ENCODE measurements at regions not wholly inside any gene's neighbourhood (a gene's known extent, or its start where the extent isn't known, plus 50 kb on each side); places are given as distances from the start of the nearest gene placed in this dataset.

DNA sequence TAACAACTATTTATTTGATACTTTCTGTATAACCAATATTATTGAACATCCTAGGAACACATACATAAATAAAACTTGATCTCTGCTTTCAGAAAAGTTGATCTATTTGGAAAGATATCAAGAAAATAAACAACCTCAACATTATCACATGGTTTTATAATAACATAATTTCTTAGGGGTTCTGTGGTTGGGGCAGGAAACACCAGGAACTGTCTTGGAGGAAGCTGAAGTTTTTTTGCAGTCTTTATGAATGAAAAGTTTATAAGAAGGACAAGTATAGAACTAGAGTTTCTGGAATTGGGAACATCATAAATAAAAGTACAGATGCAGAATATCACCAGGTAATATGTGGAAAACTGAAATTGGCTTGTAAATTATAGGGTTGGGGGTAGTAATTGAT, 296.1 kb downstream of the TAF11L14 start (continued):
- TF ChIP-seq, protein P1, sequence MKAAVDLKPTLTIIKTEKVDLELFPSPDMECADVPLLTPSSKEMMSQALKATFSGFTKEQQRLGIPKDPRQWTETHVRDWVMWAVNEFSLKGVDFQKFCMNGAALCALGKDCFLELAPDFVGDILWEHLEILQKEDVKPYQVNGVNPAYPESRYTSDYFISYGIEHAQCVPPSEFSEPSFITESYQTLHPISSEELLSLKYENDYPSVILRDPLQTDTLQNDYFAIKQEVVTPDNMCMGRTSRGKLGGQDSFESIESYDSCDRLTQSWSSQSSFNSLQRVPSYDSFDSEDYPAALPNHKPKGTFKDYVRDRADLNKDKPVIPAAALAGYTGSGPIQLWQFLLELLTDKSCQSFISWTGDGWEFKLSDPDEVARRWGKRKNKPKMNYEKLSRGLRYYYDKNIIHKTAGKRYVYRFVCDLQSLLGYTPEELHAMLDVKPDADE (IDR thresholded peaks at IDR 0.05), result no peak
- TF ChIP-seq CREB1 (CRISPR knock-in tag; IDR thresholded peaks at IDR 0.05; ENCODE audit: low read depth), result no peak
- TF ChIP-seq, protein P2, sequence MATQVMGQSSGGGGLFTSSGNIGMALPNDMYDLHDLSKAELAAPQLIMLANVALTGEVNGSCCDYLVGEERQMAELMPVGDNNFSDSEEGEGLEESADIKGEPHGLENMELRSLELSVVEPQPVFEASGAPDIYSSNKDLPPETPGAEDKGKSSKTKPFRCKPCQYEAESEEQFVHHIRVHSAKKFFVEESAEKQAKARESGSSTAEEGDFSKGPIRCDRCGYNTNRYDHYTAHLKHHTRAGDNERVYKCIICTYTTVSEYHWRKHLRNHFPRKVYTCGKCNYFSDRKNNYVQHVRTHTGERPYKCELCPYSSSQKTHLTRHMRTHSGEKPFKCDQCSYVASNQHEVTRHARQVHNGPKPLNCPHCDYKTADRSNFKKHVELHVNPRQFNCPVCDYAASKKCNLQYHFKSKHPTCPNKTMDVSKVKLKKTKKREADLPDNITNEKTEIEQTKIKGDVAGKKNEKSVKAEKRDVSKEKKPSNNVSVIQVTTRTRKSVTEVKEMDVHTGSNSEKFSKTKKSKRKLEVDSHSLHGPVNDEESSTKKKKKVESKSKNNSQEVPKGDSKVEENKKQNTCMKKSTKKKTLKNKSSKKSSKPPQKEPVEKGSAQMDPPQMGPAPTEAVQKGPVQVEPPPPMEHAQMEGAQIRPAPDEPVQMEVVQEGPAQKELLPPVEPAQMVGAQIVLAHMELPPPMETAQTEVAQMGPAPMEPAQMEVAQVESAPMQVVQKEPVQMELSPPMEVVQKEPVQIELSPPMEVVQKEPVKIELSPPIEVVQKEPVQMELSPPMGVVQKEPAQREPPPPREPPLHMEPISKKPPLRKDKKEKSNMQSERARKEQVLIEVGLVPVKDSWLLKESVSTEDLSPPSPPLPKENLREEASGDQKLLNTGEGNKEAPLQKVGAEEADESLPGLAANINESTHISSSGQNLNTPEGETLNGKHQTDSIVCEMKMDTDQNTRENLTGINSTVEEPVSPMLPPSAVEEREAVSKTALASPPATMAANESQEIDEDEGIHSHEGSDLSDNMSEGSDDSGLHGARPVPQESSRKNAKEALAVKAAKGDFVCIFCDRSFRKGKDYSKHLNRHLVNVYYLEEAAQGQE (IDR thresholded peaks at IDR 0.05; ENCODE audit: unreplicated experiment), result no peak

- H3K9me3 Mint-ChIP-seq, result peaks cover 16% of the 10 kb centered on the region; the same call in 2 of the 3 replicates
- no peak overlapping the region for H3K4me3 ChIP-seq
- H3K27ac ChIP-seq (ENCODE audit: low read depth), result no peak overlapping the region
- H4K20me1 ChIP-seq (replicated peaks; ENCODE audit: insufficient read depth), result no peaks in the 10 kb centered on the region
- H3K27me3 Mint-ChIP-seq (ENCODE audit: insufficient read depth, low read depth, poor library complexity), result no peaks in the 10 kb centered on the region
- no peak overlapping the region for H3K4me2 ChIP-seq
- H3K79me2 ChIP-seq (replicated peaks; ENCODE audit: insufficient read depth), result no peaks in the 10 kb centered on the region
- no peak for DNase-seq (ENCODE audit: low spot score)
- no peak overlapping the region for H2AFZ ChIP-seq
- no peaks in the 10 kb centered on the region for H3K4me1 ChIP-seq (ENCODE audit: insufficient read depth)
- no peak overlapping the region for H3K27ac Mint-ChIP-seq
- H3K4me1 Mint-ChIP-seq, result no peaks in the 10 kb centered on the region
- ATAC-seq, result no peak
- H3K36me3 Mint-ChIP-seq (ENCODE audit: low read depth), result no peaks in the 10 kb centered on the region; the same call in 2 of the 3 replicates
- no peaks in the 10 kb centered on the region for H3F3A ChIP-seq (replicated peaks; ENCODE audit: low read depth)
- no peak overlapping the region for H3K4me3 Mint-ChIP-seq
- H3K27me3 ChIP-seq (ENCODE audit: insufficient read depth), result no peaks in the 10 kb centered on the region
- no peaks in the 10 kb centered on the region for H3K36me3 ChIP-seq (ENCODE audit: insufficient read depth)
- H3K9me2 ChIP-seq (ENCODE audit: insufficient read depth), result peaks cover 15% of the 10 kb centered on the region; the same call in 1 of the 2 replicates
- TF ChIP-seq STAT1 (IDR thresholded peaks at IDR 0.05; ENCODE audit: unreplicated experiment) (no peak), EZH2 (IDR thresholded peaks at IDR 0.05; ENCODE audit: low read depth, unreplicated experiment) (no peak), ZNF114 (CRISPR knock-in tag; IDR thresholded peaks at IDR 0.05) (no peak), CREB1 (CRISPR knock-in tag; IDR thresholded peaks at IDR 0.05; ENCODE audit: low read depth) (no peak), POLR2AphosphoS5 (IDR thresholded peaks at IDR 0.05; ENCODE audit: low read depth) (no peak)
- TF ChIP-seq, protein P1 (IDR thresholded peaks at IDR 0.05), result no peak
- TF ChIP-seq, protein P2 (IDR thresholded peaks at IDR 0.05; ENCODE audit: unreplicated experiment), result no peak
Measured at GRCh38 chr5:17944046-17944445, 309.8 kb downstream of the TAF11L14 start.
